HL-60 (cell line): ENCODE measurements at regions not wholly inside any gene's neighbourhood (a gene's known extent, or its start where the extent isn't known, plus 50 kb on each side); places are given as distances from the start of the nearest gene placed in this dataset.

Experiments
- GABPA ChIP-seq: IDR thresholded peaks from 2 replicates; pipeline ENCODE4 v1.6.1; 2012; ENCODE audit warnings: low read depth
- POLR2AphosphoS5 ChIP-seq: IDR thresholded peaks from 2 replicates; pipeline ENCODE4 v1.6.1; 2012; ENCODE audit warnings: low read depth
- SPI1 ChIP-seq: IDR thresholded peaks from 2 replicates; pipeline ENCODE4 v1.6.1; 2012; ENCODE audit warnings: low read depth, mild to moderate bottlenecking, borderline replicate concordance
- TF ChIP-seq, protein P1 (sequence below): IDR thresholded peaks from 2 replicates; pipeline ENCODE4 v1.6.1; 2012; ENCODE audit warnings: low read depth; ENCODE audit not compliant: insufficient replicate concordance
- TF ChIP-seq, protein P2 (sequence below): IDR thresholded peaks from one replicate; pipeline ENCODE4 v1.5.1; 2011; ENCODE audit warnings: low read length, control low read depth, inconsistent platforms; ENCODE audit not compliant: insufficient read depth

DNA sequence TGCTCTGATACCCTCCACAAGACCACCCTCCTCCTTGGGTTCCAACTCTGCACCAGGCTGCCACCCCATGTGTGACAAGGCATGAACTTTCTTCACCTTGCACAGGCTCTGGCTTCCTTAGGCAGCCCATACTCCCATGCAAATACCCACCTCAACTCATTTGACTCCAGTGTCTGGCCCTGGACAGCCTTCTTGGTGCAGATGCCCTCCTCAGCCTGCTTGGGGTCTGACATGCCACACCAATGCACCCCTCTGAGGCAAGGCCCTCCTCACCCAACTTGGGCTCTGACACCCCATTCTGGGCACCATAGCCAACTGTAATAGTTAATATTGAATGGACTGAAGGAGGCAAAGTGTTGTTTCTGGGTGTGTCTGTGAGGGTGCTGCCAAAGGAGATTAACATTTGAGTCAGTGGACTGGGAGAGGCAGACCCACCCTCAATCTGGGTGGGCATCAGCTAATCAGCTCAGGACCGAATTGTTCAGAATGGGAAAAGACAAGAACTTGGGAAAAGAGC is 115.0 kb upstream of the EPB41L4A start:
- TF ChIP-seq, protein P1, sequence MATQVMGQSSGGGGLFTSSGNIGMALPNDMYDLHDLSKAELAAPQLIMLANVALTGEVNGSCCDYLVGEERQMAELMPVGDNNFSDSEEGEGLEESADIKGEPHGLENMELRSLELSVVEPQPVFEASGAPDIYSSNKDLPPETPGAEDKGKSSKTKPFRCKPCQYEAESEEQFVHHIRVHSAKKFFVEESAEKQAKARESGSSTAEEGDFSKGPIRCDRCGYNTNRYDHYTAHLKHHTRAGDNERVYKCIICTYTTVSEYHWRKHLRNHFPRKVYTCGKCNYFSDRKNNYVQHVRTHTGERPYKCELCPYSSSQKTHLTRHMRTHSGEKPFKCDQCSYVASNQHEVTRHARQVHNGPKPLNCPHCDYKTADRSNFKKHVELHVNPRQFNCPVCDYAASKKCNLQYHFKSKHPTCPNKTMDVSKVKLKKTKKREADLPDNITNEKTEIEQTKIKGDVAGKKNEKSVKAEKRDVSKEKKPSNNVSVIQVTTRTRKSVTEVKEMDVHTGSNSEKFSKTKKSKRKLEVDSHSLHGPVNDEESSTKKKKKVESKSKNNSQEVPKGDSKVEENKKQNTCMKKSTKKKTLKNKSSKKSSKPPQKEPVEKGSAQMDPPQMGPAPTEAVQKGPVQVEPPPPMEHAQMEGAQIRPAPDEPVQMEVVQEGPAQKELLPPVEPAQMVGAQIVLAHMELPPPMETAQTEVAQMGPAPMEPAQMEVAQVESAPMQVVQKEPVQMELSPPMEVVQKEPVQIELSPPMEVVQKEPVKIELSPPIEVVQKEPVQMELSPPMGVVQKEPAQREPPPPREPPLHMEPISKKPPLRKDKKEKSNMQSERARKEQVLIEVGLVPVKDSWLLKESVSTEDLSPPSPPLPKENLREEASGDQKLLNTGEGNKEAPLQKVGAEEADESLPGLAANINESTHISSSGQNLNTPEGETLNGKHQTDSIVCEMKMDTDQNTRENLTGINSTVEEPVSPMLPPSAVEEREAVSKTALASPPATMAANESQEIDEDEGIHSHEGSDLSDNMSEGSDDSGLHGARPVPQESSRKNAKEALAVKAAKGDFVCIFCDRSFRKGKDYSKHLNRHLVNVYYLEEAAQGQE: no peak
- TF ChIP-seq, protein P2, sequence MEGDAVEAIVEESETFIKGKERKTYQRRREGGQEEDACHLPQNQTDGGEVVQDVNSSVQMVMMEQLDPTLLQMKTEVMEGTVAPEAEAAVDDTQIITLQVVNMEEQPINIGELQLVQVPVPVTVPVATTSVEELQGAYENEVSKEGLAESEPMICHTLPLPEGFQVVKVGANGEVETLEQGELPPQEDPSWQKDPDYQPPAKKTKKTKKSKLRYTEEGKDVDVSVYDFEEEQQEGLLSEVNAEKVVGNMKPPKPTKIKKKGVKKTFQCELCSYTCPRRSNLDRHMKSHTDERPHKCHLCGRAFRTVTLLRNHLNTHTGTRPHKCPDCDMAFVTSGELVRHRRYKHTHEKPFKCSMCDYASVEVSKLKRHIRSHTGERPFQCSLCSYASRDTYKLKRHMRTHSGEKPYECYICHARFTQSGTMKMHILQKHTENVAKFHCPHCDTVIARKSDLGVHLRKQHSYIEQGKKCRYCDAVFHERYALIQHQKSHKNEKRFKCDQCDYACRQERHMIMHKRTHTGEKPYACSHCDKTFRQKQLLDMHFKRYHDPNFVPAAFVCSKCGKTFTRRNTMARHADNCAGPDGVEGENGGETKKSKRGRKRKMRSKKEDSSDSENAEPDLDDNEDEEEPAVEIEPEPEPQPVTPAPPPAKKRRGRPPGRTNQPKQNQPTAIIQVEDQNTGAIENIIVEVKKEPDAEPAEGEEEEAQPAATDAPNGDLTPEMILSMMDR: no peak
- TF ChIP-seq GABPA (no peak), POLR2AphosphoS5 (no peak), SPI1 (no peak)
